ENCODE measurements at regions not wholly inside any gene's neighbourhood (a gene's known extent, or its start where the extent isn't known, plus 50 kb on each side); places are given as distances from the start of the nearest gene placed in this dataset.

GRCh38 chr14:101463566-101464171 lies 97.6 kb upstream of the DIO3 start (continued):
- no peak for TF ChIP-seq CTCF (IDR thresholded peaks at IDR 0.05; ENCODE audit: poor library complexity, severe bottlenecking)

GRCh38 chr14:101464310-101464983 lies 96.8 kb upstream of the DIO3 start:
- TF ChIP-seq REST (IDR thresholded peaks at IDR 0.05; ENCODE audit: borderline replicate concordance) (no peak), MXI1 (conservative IDR thresholded peaks at IDR 0.05; ENCODE audit: poor library complexity, severe bottlenecking) (no peak), RAD21 (conservative IDR thresholded peaks at IDR 0.05) (no peak), CTCF (IDR thresholded peaks at IDR 0.05; ENCODE audit: poor library complexity, severe bottlenecking) (no peak), POLR2AphosphoS5 (IDR thresholded peaks at IDR 0.05) (no peak), TAF1 (IDR thresholded peaks at IDR 0.05; ENCODE audit: low read depth) (no peak), EP300 (conservative IDR thresholded peaks at IDR 0.05; ENCODE audit: poor library complexity, severe bottlenecking) (no peak), EZH2 (IDR thresholded peaks at IDR 0.05; ENCODE audit: borderline replicate concordance, insufficient read depth, low read length, poor library complexity, severe bottlenecking) (no peak)
- H3K27me3 ChIP-seq (ENCODE audit: insufficient read depth, low read depth, low read length): peaks cover 19% of the 10 kb centered on the region
- no peaks in the 10 kb centered on the region for H3K36me3 ChIP-seq (ENCODE audit: insufficient read depth, low read length)
- H4K20me1 ChIP-seq (ENCODE audit: insufficient read depth): no peaks in the 10 kb centered on the region
- no peak overlapping the region for H3K27ac ChIP-seq (ENCODE audit: low read length)
- no peak overlapping the region for H3K9ac ChIP-seq (ENCODE audit: low read length)
- H3K79me2 ChIP-seq (replicated peaks; ENCODE audit: insufficient read depth, low read length): no peaks in the 10 kb centered on the region
- H3K9me3 ChIP-seq (ENCODE audit: low read length): no peaks in the 10 kb centered on the region
- H3K9me2 ChIP-seq (ENCODE audit: insufficient read depth, low read length): no peaks in the 10 kb centered on the region
- H3K4me3 ChIP-seq (ENCODE audit: low read length): no peak overlapping the region
- H3F3A ChIP-seq (ENCODE audit: insufficient read depth, low read length, poor library complexity, severe bottlenecking): no peaks in the 10 kb centered on the region
- no peak overlapping the region for H2AFZ ChIP-seq (ENCODE audit: low read depth, low read length)
- H3K4me2 ChIP-seq (ENCODE audit: low read length): no peak overlapping the region

All from neural cell (in vitro differentiated cells).